ENCODE measurements at regions not wholly inside any gene's neighbourhood (a gene's known extent, or its start where the extent isn't known, plus 50 kb on each side); places are given as distances from the start of the nearest gene placed in this dataset.

DNA sequence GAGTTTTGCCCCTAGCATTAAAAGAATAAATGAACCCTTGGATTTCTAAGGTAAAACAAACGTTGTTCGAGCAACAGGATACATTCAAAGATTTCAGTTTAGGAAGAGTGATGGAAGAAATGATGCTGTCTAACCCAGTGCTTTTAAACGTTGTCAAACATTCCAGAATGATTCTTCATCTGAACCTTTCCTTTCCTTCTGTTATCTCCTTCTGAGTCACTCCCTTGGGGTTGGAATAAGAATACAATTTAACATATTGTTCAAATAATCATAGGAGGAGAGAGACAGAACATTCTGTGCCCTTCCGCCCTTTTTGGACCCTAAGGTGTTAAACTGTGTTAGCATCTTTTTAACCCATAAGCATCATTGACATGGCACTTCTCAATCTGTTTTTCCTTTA, 61.1 kb upstream of the RCOR3 start (continued):
- no peak for TF ChIP-seq KDM5A (IDR thresholded peaks at IDR 0.05; ENCODE audit: low read length)

- H4K8ac ChIP-seq (ENCODE audit: extremely low read depth, insufficient read depth, low read length) = no peak overlapping the region
- H2BK12ac ChIP-seq (ENCODE audit: low read depth, low read length) = no peak overlapping the region
- H3K79me2 ChIP-seq (ENCODE audit: control insufficient read depth in 1 of 2, insufficient read depth in 2 of 2, low read length in 2 of 2) = no peaks in the 10 kb centered on the region
- no peak overlapping the region for H4K91ac ChIP-seq (replicated peaks; ENCODE audit: insufficient read length, low read length)
- no peak overlapping the region for H3K4me2 ChIP-seq (ENCODE audit: insufficient read depth in 1 of 2, low read depth in 2 of 2, low read length in 2 of 2)
- no peaks in the 10 kb centered on the region for H3K23me2 ChIP-seq (ENCODE audit: low read depth, low read length)
- WGBS, 2 experiments (ENCODE audit: extremely low coverage in 1 of 2, insufficient coverage in 1 of 2, insufficient read length in 1 of 2, insufficient replicate concordance in 2 of 2, low coverage in 1 of 2, low lambda C conversion rate in 2 of 2, missing lambda C conversion rate in 1 of 2) = 89% methylated on average over 1 of the region's 1 CpG; no CpG with 5 or more reads in 1 of the 2 experiments
- H3K14ac ChIP-seq (ENCODE audit: insufficient read length) = no peak overlapping the region
- no peak overlapping the region for H3K18ac ChIP-seq (ENCODE audit: extremely low read depth, low read length)
- no peak overlapping the region for H3K9ac ChIP-seq (replicated peaks in 1 of 4; ENCODE audit: extremely low read depth in 1 of 4, low read depth in 3 of 4, low read length in 3 of 4)
- no peak overlapping the region for H3K23ac ChIP-seq (ENCODE audit: insufficient read length)
- H3K56ac ChIP-seq (replicated peaks; ENCODE audit: insufficient read length, low read depth, low read length) = no peak overlapping the region
- no peak overlapping the region for H3K4me3 ChIP-seq (ENCODE audit: extremely low read depth in 1 of 4, insufficient read depth in 2 of 4, low read depth in 3 of 4, low read length in 4 of 4)
- H2BK5ac ChIP-seq (ENCODE audit: low read depth, low read length) = no peak overlapping the region
- H4K5ac ChIP-seq (ENCODE audit: insufficient read length, low read depth, low read length) = no peak overlapping the region
- no peak overlapping the region for H3K4ac ChIP-seq (replicated peaks; ENCODE audit: insufficient read length, low read depth, low read length)
- TF ChIP-seq PHF8 (conservative IDR thresholded peaks at IDR 0.05; ENCODE audit: low read depth, low read length) (no peak), ZNF274 (IDR thresholded peaks at IDR 0.05; ENCODE audit: borderline replicate concordance, extremely low read depth, low read length) (no peak)
- H2AFZ ChIP-seq (ENCODE audit: low read length) = no peak overlapping the region
- no peak overlapping the region for H2BK120ac ChIP-seq (replicated peaks; ENCODE audit: low read depth, low read length)
- no peaks in the 10 kb centered on the region for H3K27me3 ChIP-seq (replicated peaks in 1 of 4; ENCODE audit: control insufficient read depth in 3 of 4, extremely low read depth in 1 of 4, insufficient read depth in 3 of 4, low read length in 3 of 4)
- no peak overlapping the region for H2BK15ac ChIP-seq (ENCODE audit: low read length)
- ChIA-PET POLR2A (ENCODE audit: partially characterized antibody) (no interaction called here), CTCF (ENCODE audit: partially characterized antibody) (no interaction called here)
- peaks cover 0 to 5% of the 10 kb centered on the region in 2 experiments; a peak in 2 of 4 replicates for H3K9me3 ChIP-seq (ENCODE audit: insufficient read depth in 2 of 2, low read depth in 1 of 2, low read length in 1 of 2)
- no peaks in the 10 kb centered on the region for H3K79me1 ChIP-seq (ENCODE audit: low read depth, low read length)
- no peaks in the 10 kb centered on the region for H3K36me3 ChIP-seq (ENCODE audit: control insufficient read depth in 2 of 4, insufficient read depth in 4 of 4, low read length in 3 of 4)
- no peak for FAIRE-seq
- no peak overlapping the region for H2BK20ac ChIP-seq (ENCODE audit: low read length)
- no peaks in the 10 kb centered on the region for H4K20me1 ChIP-seq (replicated peaks in 1 of 2; ENCODE audit: control insufficient read depth in 1 of 2, insufficient read depth in 2 of 2, low read length in 2 of 2)
- H3K27ac ChIP-seq (ENCODE audit: low read depth, low read length) = no peak overlapping the region
- H2AK5ac ChIP-seq (ENCODE audit: low read depth, low read length) = no peak overlapping the region
- H3K4me1 ChIP-seq (replicated peaks in 1 of 4; ENCODE audit: control insufficient read depth in 3 of 4, insufficient read depth in 4 of 4, low read length in 3 of 4) = no peaks in the 10 kb centered on the region
- no peak for DNase-seq (ENCODE audit: low read depth in 1 of 2, low spot score in 2 of 2)
Observed at GRCh38 chr1:211196880-211197279, 62.3 kb upstream of the RCOR3 start.

Data from H1 (cell line).